Loucy (cell line): ENCODE measurements at regions not wholly inside any gene's neighbourhood (a gene's known extent, or its start where the extent isn't known, plus 50 kb on each side); places are given as distances from the start of the nearest gene placed in this dataset.

Source experiments
- H2AFZ ChIP-seq: fragments of 200-600 bp; sonication (generic); 2 replicates; pipeline ENCODE4 v1.6.0; 2016; ENCODE audit warnings: antibody characterized with exemption, mild to moderate bottlenecking, low read length, moderate library complexity
- H3F3A ChIP-seq: fragments of 200-600 bp; 2 replicates; pipeline ENCODE4 v1.6.0; 2016; ENCODE audit warnings: antibody characterized with exemption, low read depth, mild to moderate bottlenecking
- H3K27me3 ChIP-seq: fragments of 200-600 bp; sonication (generic); 2 replicates; pipeline ENCODE4 v1.6.1; 2014; ENCODE audit warnings: low read length, mild to moderate bottlenecking; ENCODE audit not compliant: insufficient read depth, poor library complexity, severe bottlenecking
- H3K36me3 ChIP-seq: fragments of 200-600 bp; sonication (generic); 2 replicates; pipeline ENCODE4 v1.6.1; 2016; ENCODE audit warnings: low read length; ENCODE audit not compliant: insufficient read depth
- H3K4me1 ChIP-seq: fragments of 200-600 bp; sonication (generic); 2 replicates; pipeline ENCODE4 v1.5.1; 2014; ENCODE audit warnings: low read length, mild to moderate bottlenecking; ENCODE audit not compliant: insufficient read depth, poor library complexity, severe bottlenecking
- H3K4me2 ChIP-seq: fragments of 200-600 bp; sonication (generic); 2 replicates; pipeline ENCODE4 v1.6.0; 2014; ENCODE audit warnings: antibody characterized with exemption, low read length, low read depth, mild to moderate bottlenecking; ENCODE audit not compliant: poor library complexity, severe bottlenecking
- H3K4me3 ChIP-seq: fragments of 200-600 bp; sonication (generic); 2 replicates; pipeline ENCODE4 v1.5.1; 2014; ENCODE audit warnings: low read length, mild to moderate bottlenecking, mixed read lengths; ENCODE audit not compliant: poor library complexity, severe bottlenecking
- H3K79me2 ChIP-seq: fragments of 200-600 bp; sonication (generic); 2 replicates; pipeline ENCODE4 v1.6.1; 2014; ENCODE audit warnings: low read length; ENCODE audit not compliant: insufficient read depth
- H3K9ac ChIP-seq: fragments of 200-600 bp; sonication (generic); 2 replicates; pipeline ENCODE4 v1.6.0; 2014; ENCODE audit warnings: mild to moderate bottlenecking, low read depth, low read length, moderate library complexity; ENCODE audit not compliant: poor library complexity, severe bottlenecking
- H3K9me2 ChIP-seq: fragments of 200-600 bp; sonication (generic); replicated peaks from 2 replicates; pipeline ENCODE4 v1.6.1; 2016; ENCODE audit warnings: low read depth, low read length, mixed read lengths
- H3K9me3 ChIP-seq: fragments of 200-600 bp; sonication (generic); 2 replicates; pipeline ENCODE4 v1.6.1; 2014; ENCODE audit warnings: mild to moderate bottlenecking, antibody characterized with exemption, low read length, low read depth; ENCODE audit not compliant: insufficient read depth
- H4K20me1 ChIP-seq: fragments of 200-600 bp; sonication (generic); 2 replicates; pipeline ENCODE4 v1.6.0; 2014; ENCODE audit warnings: antibody characterized with exemption, low read length, mild to moderate bottlenecking; ENCODE audit not compliant: insufficient read depth, poor library complexity, severe bottlenecking
- CTCF ChIP-seq: fragments of 200-600 bp; sonication (generic); conservative IDR thresholded peaks from 2 replicates; pipeline ENCODE4 v1.5.1; 2014; ENCODE audit warnings: mild to moderate bottlenecking, antibody characterized with exemption, low read length
- EZH2phosphoT487 ChIP-seq: fragments of 200-600 bp; IDR thresholded peaks from 2 replicates; pipeline ENCODE4 v1.6.1; 2018; ENCODE audit warnings: antibody characterized with exemption, mild to moderate bottlenecking, moderate library complexity, borderline replicate concordance

- no peak overlapping the region for H3K4me2 ChIP-seq
- H3F3A ChIP-seq = no peaks in the 10 kb centered on the region
- H3K4me1 ChIP-seq = no peaks in the 10 kb centered on the region
- H3K27me3 ChIP-seq = no peaks in the 10 kb centered on the region
- H3K36me3 ChIP-seq = no peaks in the 10 kb centered on the region
- H3K4me3 ChIP-seq = no peak overlapping the region
- H2AFZ ChIP-seq = no peak overlapping the region
- no peak for TF ChIP-seq EZH2phosphoT487
- no peak for TF ChIP-seq CTCF
- H3K9me3 ChIP-seq = no peaks in the 10 kb centered on the region
- H4K20me1 ChIP-seq = no peaks in the 10 kb centered on the region
- no peaks in the 10 kb centered on the region for H3K79me2 ChIP-seq
- no peaks in the 10 kb centered on the region for H3K9me2 ChIP-seq
- no peak overlapping the region for H3K9ac ChIP-seq
Measured at GRCh38 chr1:98059620-98060019, 138.8 kb upstream of the DPYD start.

- TF ChIP-seq EZH2phosphoT487 = no peak
- no peak for TF ChIP-seq CTCF
- Histone ChIP-seq H2AFZ (no peak overlapping the region), H3K27me3 (no peaks in the 10 kb centered on the region), H3K79me2 (no peaks in the 10 kb centered on the region), H4K20me1 (no peaks in the 10 kb centered on the region), H3K36me3 (no peaks in the 10 kb centered on the region), H3K9me2 (no peaks in the 10 kb centered on the region), H3K4me1 (no peaks in the 10 kb centered on the region), H3K4me3 (no peak overlapping the region), H3K9ac (no peak overlapping the region), H3K4me2 (no peak overlapping the region), H3K9me3 (no peaks in the 10 kb centered on the region), H3F3A (no peaks in the 10 kb centered on the region)
Measured at GRCh38 chr1:98058676-98059075, 137.8 kb upstream of the DPYD start.

DNA sequence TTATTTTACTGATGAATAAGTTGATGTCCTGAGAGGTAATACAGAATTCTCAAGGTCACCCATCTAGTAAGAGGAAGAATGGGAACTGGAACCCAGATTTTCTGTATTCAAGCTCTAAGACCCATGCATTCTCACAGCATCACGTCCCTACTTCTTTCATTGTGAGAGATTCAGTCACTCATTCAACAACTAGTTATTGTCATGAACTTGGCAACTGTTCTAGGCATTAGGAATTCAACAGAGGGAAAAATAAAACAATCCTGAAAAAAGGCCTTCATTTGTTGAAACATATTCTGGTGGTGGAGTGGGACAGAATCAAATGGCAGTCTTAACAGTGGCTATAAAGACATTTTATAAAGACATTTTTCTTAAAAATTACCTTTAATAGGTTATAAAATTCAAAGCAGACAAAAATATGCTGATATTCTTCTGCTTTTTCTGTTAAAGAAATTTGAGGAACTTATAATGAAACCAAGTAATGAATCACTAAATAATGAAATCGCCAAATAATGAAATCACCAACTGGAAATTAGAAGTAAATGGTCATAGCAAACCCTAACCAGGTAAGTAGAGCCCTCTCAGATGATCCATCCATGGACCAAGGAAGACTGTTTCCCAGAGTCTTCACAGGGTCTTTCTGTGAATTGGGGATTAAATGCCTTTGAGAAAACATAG, 136.5 kb upstream of the DPYD start:
- H3K4me1 ChIP-seq = no peaks in the 10 kb centered on the region
- H2AFZ ChIP-seq = no peak overlapping the region
- TF ChIP-seq EZH2phosphoT487 (no peak), CTCF (no peak)
- no peaks in the 10 kb centered on the region for H3F3A ChIP-seq
- no peaks in the 10 kb centered on the region for H3K36me3 ChIP-seq
- H3K9ac ChIP-seq = no peak overlapping the region
- no peaks in the 10 kb centered on the region for H4K20me1 ChIP-seq
- H3K4me3 ChIP-seq = no peak overlapping the region
- no peaks in the 10 kb centered on the region for H3K79me2 ChIP-seq
- no peaks in the 10 kb centered on the region for H3K27me3 ChIP-seq
- no peaks in the 10 kb centered on the region for H3K9me2 ChIP-seq
- H3K4me2 ChIP-seq = no peak overlapping the region
- no peaks in the 10 kb centered on the region for H3K9me3 ChIP-seq
